ENCODE measurements at regions not wholly inside any gene's neighbourhood (a gene's known extent, or its start where the extent isn't known, plus 50 kb on each side); places are given as distances from the start of the nearest gene placed in this dataset.
"Not testable (repeated sequence)": the region's sequence is repeated elsewhere in the genome, so short reads cannot be mapped to it uniquely, and the experiment has no call there.

DNA sequence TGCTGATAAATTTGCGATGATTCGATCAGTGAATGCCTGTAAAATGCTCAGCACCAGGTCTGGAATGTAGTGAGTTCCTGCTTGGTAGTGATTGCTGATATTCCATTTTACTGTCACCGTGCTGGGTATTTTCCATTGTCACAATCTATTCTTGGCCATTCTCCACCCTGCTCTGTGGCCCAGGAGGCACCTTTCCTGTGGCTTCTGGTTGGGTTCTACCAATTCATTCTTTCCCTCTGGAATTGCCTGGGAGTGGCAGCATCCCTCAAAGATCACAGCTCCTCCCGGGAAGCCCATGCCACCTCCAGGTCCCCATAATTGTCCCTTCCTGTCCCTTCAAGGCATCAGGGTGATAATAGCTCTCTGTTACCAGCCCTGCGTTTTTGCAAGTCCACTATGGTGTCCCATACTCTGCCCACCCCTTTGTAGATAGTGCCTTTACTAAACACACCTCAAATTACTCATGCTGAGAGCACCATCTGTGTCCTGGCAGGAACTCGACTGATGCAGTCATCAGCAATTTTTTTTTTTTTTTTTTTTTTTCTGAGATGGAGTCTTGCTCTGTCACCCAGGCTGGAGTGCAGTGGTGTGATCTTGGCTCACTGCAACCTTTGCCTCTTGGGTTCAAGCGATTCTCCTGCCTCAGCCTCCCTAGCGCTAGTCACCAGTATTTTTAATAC, 177.8 kb upstream of the PROK2 start:
- DNase-seq: no peak

DNA sequence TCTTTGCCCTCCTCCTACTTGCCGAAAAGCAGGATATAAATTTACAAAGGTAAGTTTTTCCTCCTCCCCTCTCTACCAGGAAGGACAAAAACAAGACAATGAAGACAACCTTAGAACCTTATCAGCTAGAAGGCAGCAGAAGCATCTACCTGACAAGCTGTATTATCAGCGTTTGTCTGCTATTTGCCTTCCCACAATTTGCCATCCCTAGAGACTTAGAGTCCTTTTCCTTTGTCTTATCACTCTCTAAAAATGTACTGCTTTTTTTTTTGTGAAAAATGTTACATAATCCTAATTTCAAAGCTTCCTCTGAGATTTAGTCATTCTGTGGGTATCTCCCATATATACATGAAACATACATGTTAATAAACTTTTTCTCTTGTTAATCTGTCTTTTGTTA, 176.9 kb upstream of the PROK2 start:
- DNase-seq: no peak

DNA sequence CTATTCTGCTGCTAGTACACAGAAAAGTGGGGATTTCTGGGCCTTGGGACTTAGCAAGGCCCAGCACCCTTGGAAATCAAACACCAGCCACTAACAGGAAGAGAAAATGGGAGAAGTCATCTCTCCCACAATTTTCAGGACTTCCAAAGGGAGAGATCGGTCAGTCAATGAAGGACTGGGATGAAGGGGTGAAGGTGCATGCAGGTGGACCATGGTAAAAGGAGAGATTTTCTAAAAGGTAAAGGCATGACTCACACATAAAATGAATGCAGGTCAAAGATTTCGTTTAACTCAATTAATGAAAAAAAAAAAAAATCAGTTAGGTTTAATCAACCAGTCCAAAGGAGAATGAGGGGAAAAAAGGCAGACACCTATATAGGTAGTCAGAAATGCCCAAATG, 176.4 kb upstream of the PROK2 start:
- DNase-seq: no peak

DNA sequence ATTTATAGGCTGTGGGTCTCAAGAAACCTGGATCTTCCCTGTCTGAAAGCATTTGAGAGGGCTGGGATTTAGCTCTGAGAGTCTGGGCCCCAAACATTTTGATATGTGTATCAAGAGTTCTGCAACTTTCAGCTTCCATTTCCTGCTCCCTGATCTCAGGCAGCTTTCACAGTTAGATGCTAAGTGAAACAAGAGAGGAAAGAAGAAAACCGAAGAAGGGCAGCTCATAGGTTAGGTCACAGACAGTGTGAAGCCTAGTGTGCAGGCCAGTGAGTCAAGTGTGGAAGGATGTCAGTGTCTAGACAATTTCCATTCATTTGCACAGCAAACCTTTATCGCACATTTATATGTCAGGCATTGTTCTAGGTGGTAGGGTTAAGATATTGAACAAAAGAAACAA, 173.6 kb upstream of the PROK2 start:
- no peak for DNase-seq

DNA sequence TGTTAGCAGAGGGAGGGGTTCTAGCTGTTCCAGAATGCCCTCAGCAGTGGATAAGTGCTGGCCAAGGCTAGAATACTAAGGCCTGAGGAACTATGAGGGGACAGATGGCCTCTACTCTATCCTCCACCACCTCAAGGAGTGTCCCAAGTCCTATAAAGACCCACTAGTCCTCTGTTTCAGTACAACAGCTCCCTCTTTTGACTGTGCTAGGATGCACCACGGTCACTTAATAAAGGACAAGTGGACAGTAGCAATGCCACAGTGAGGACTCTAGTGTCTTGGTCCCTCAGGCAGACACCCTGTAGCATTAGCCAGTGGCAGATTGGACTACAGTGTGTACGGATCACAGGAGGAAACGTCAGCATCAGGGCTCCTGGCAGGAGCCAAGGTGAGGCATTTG, 171.8 kb upstream of the PROK2 start:
- DNase-seq: no peak

DNA sequence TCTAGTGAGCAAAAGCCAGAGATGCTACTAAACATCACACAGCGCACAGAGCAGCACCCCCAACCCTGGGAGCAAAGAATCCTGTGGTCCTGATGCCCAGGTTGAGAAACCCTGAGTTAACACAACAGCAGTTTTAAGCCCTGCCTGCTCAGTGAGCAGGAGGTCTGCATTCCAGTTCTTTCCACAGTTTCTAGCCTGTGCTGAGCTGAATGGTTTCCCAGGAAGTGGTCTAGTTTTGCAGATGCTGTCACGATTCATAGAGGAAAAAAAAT, 171.1 kb upstream of the PROK2 start:
- DNase-seq: no peak

DNA sequence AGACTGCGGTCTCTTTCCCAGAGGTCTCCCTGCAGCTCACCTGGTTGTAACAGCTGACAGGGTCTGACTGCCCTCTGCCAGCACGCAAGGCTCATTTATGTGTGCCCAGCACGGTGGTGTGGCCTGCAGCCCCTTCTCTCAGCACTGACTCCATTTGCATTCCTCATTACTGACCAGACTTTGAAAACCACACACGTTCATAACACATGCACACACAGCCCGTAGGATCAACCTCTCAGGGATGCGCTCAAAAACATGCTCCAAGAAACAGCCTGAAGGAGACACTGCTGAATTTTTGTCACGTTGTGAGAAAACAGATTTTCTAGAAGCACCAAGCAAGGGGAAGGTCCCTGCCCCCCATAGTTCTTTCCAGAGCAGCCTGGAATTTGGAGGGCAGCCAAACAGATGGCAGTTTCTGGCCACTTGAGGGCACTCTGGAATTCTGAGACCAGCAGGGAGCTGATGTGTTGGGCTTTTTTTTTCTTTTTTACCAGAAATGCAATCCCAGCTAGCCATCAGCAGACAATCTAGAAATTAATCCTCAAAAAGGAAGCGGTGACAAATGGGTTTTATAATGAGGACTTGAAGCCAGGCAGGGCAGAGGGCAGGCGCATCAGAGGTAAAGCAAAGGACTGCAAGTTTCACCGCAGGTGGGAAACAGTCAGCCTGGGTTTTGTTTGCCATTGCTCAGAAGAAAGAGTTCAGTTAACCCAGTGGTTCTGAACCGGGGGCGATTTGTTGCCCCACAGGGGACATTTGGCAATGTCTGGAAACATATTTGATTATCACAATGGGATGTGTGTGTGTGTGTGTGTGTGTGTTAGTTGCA, 170.5 kb upstream of the PROK2 start:
- peak; percentile 1 for DNase-seq

DNA sequence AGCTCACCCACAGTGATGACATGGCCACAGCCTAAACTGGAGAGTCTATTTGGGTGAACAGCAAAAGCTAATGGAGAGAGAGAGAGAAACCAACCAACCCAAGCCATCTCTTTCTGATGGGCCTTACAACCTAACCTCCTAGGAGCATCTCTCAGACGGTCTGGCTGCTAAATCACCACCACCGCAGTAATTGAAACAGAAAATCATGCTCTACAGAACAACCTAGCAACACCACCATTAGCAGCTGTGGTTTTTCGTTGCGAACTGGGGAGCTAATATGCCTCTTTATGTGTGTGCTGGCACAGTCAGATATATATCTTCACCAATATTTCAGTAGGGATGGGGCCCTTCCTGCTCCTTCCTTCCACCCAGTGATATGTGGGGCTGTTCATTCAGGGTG, 166.9 kb upstream of the PROK2 start:
- no peak for DNase-seq

DNA sequence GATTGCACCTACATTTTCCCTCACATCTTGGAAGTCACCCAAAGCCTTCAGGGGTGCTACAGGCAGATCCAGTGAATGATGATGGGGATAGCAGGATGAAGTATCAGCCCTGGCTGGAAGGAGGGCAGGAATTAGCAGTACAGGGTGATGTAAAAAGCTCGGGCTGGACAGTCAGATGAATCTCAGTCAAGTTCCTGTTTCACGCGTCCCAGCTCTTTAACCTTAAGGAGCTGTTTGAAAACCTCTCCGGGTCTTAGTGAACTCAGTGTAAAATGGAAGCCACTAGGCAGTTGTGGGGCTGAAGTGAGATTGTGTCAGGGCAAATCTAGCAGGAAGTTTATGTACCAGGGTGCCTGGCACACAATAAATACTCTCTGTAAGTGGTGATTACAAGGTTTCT, 166.4 kb upstream of the PROK2 start:
- no peak for DNase-seq

DNA sequence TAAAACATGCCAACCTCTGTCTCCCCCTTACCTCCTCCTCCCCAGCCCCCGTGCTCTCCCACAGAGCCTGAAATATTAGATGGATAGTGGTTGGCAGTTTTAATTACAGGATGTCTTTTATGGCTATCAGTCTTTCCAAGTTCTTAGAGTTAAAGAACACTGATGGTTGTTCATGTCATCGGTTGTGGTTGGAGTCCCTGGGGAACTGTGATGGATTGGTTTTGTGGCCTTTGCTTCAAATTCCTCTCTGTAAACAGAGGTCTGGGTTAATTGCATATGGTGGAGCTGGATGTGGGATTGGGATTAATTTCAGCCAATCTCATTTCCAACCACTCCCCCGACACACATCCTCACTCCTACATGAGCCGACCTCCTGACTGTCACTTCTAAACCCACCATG, 164.5 kb upstream of the PROK2 start:
- no peak for DNase-seq

DNA sequence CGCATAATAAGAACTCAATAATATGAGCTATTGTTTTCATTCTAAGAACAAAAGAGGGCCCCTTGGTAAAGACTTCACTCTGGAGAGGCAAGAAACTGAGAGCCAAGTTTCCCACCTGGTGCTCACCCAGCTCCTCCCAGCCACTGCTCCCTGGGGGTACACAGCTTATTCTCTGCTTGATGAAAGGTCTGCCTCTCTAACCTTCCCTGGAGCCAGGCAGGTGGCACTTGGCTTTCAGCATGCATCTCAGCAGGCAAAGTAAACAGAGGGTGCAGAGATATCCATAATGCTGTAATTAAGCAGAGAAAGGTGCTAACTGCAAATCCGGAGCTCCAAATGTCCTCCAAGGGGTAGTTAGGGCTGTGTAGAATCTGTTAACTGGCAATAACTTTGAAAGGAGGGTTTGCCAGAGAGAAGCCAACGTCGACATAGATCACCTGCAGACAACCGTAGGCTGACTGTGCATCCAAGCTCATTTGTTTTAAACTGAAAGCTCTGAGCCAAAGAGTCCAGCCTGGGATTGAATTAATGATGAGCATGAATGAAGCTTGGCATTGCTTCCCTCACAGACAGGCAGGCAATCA, 159.6 kb upstream of the PROK2 start:
- DNase-seq: no peak

DNA sequence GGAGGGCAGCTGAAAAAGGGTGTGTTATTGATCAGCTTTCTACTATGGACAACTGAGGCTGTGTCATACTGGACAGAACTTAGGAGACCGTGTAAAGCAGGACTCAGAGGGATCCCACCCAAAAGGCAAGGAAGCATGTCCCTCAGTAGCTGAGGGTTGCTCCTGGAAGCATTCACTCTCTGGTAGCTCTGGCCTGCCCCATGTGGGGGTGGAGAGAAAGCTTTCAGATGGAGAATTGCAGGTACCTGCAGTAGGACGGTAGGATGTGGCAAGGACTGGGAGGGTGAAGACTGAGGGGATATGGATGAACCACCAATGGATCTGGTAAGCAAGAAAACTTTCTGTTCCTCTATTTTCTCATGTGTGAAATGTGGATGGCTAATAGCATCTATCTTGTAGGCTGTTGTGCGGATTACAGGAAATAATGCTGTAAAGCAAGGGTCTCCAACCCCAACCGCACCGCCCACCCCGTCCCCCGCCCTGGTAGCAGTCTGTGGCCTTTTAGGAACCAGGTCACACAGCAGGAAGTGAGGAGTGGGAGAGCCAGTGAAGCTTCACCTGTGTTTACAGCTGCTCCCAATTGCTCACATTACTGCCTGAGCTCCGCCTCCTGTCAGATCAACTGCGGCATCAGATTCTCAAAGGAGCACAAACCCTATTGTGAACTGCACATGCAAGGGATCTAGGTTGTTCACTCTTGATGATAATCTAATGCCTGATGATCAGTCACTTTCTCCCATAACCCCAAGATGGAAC, 157.7 kb upstream of the PROK2 start:
- no peak for DNase-seq

DNA sequence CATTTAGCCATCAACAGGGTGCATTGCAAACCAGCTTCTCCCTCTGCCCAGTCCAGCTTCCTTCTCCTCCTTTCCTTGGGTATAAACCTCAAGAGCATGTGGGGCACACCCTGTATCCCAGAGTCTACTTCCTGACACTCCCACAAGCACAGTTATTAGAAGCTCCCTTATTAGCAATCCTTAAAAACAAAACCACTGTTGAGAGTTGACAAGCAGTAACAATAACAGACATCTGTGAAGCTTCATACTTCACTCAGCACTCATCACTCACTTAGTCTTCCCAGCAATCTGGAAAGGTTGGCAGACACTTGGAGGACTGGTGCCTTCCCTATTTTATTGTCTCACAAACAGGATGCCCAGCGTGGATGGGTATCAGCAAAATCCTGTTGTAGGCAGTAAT, 155.5 kb upstream of the PROK2 start:
- no peak for DNase-seq

DNA sequence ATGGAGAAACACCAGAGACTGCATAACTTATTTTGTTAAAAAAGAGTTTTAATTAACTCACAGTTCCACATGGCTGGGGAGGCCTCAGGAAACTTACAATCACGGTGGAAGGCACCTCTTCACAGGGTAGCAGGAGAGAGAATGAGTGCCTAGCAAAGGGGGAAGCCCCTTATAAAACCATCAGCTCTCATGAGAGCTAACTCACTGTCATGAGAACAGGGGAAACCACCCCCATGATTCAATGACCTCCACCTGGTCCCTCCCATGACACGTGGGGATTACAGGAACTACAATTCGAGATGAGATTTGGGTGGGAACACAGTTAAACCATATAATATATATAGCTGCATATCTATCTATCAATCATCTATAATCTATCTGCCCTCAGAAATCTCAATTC, 153.1 kb upstream of the PROK2 start:
- DNase-seq: not testable (repeated sequence)

DNA sequence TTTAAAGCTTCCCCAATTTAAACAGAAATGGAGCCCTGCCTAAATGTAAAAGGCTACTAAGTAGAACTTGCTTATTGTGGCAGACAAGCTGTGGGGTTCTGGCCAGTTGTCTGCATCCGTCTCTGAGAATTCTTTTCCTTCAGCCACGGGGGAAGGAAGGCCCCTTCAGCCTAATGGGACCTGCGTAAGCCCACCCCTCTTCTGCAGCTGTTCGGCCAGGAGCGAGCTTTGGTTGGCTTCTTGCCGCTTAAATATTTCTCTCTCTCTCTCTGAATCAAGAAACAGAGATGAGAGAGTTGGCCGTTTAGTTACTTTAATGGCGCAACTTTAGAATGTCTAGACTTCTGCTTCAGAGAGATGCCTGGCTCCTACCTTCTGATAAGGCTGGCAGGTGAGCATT, 151.7 kb upstream of the PROK2 start:
- DNase-seq: no peak

DNA sequence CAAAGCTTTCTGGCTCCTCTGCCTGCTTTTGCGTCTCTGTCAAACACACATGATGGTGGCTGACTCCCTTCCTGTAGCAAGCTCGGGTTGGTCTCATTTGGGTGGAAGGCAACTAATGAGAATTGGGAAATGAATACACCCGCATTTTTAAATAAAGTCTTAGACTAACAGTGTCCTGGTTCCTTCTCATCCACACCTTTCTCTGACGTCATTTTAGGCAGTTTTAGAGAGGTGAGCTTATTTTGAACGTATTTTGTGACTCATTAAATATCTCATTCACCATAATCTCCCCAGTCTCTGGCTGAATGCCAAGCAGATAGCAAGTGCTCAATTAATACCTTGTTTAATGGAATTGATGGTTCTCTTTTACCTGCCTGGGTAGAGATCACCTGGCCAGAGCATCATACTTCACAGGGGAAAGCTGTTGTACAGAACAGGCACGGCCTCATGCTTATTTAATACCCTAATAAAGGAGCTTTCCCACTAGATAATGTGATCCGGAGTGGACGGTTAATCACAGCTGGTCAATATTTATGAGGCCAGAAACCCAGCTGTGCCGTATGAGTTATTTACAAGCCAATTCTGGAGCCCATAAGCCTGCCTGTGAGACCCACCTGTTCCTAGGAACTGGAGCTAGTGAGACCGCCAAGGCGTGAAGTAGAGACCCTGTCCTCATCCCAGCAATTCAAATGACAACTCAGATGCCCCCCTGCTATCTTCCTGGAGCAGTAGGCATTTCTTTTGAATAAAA, 149.7 kb upstream of the PROK2 start:
- no peak for DNase-seq

DNA sequence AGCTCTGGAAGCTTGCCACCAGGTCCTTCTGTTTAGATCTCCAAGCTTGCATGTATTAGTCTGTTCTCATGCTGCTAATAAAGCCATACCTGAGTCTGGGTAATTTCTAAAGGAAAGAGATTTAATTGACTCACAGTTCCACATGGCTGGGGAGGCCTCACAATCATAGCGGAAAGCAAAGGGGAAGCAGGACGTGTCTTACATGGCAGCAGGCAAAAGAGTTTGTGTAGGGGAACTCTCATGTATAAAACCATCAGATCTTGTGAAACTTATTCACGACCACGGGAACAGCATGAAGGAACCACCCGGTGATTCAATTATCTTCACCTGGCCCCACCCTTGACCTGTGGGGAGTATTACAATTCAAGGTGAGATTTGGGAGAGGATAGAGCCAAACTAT, 147.0 kb upstream of the PROK2 start:
- no peak for DNase-seq

DNA sequence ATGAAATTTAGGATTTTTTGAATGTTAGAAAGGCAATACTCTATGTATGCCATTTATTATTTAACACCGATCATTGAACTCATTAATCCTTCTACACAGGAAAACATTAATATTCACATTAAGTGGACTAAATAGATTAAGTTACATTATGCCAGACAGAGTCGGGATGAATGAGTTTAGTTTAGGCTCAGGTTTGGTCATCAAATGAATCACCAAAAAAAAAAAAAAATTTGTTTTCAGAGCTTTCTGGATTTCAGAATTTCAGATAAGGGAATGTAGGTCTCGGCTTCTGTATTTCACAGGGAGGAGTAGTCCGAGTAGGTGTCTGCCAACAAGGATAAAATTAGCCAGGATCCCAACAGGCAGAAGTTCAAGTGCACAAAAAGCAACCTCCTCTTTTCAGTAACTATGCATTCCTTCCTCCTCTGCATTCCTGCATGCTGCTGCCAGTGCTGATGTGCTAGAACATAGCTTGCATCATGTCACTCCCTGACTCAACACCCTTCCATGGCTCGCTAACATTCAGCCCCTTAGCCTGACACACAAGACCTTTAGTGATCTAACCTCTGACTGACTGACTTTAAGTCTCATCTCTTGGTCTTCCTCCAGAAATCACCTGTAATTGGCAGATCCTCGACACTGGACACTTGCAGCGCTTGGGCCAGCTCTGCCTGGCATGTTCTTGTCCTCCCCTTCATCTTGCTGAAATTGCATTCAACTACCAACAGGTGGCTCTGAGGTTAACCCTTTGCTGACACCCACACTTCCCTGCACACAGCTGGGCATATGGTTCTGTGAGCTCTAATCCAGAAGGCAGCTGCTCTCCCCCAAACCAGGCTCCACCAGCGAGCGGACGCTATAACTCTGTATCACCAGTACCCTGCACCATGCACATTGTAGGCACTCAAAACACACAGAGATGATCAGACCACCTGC, 145.4 kb upstream of the PROK2 start:
- no peak for DNase-seq

DNA sequence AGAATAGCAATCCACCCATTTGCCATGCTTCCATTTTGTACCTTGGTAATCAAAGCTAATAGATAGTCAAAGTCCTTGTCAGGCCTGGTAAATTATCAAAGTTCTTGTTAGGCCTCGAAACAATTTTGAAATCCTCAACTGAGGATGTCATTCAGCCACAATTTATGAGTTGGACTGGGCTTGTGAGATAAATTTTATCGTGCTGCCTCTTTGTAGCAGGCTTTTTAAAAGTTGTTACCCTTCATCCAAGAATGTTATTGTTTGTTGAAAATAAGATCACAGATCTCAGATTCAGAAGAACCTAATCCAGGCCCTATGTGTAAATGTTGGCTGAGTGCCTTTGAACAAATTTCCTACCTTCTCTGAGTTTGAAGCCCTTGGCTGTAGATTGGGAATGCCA, 143.3 kb upstream of the PROK2 start:
- no peak for DNase-seq

DNA sequence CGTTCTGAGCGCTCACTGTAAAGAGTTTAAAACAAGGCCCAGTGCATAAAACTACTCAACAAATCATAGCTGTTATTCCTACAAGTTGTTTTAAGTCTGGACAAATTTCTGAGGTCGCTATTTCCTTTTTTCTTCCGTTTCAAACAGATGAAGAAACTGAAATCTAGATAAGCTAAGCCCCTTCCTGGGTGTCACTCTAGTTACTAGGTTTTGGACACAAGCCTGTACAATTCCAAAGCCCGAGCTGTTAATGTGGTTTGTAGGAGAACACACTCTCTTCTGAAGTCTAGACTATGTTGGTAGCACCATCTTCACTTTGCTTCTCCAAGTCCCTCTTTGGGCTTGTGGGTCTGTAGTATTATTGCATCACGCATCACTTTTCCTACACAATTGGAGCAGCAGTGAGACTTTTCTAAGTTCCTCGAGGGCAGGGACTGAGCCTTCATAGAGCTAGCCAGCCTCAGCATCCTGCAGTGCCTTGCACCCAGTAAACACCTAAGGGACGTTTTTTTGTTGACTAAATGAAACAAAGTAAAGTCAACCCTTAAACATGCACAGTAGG, 142.6 kb upstream of the PROK2 start:
- DNase-seq: no peak

DNA sequence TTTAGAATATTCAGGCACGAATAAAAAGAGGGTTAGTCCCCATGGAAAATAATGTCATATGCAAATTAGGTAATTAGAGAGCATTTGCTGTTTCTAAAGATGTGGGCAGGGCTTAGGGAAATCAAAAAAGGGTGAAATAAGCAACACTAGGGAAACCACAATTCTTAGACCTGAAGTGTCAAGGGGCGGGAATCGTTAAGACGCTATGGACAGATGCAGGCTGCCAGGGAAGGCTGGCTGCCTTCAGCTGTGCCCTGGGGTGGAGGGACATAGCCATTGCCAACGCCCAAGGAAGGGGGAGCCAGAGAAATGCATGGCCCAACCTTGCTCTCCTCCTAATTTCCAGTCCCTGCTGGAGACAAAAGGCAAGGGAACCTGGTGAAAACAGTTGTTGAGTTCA, 141.7 kb upstream of the PROK2 start:
- no peak for DNase-seq

DNA sequence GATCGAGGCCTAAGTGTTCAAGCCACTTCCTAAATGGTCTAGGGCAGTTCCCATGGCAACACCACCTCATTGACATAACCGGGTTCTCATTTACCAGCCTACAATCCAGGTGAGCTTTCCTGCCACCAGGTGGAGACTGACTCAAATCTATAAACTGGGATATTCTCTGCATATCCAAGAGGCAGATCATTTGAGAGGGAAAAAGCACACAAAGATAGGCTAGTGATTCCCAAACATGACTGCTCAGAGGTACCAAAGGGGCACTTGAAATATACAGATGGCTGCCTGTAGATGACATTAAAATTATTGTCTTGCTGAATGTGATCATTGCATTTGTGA, 141.3 kb upstream of the PROK2 start:
- DNase-seq: no peak

Data from activated CD4-positive, alpha-beta T cell treated with anti-CD3 and anti-CD28 coated beads, Interleukin-2, amount 50 U/mL, for 1 hour (primary cell).